D721Med (cell line): ENCODE measurements at regions not wholly inside any gene's neighbourhood (a gene's known extent, or its start where the extent isn't known, plus 50 kb on each side); places are given as distances from the start of the nearest gene placed in this dataset.

Experiments
- DNase-seq: peaks from one replicate; pipeline ENCODE4 v3.0.0; 2011; ENCODE audit warnings: low spot score; ENCODE audit not compliant: insufficient read length
- FAIRE-seq: peaks from 2 replicates; lab custom pipeline; 2011; peaks lifted over from hg19 to GRCh38; lab: Jason Lieb, UNC
- TF ChIP-seq, protein P1 (sequence below): IDR thresholded peaks from 2 replicates; pipeline ENCODE4 v1.5.1; 2012; ENCODE audit warnings: mild to moderate bottlenecking, control low read depth; ENCODE audit not compliant: insufficient read depth; ENCODE audit errors: missing control alignments

DNA sequence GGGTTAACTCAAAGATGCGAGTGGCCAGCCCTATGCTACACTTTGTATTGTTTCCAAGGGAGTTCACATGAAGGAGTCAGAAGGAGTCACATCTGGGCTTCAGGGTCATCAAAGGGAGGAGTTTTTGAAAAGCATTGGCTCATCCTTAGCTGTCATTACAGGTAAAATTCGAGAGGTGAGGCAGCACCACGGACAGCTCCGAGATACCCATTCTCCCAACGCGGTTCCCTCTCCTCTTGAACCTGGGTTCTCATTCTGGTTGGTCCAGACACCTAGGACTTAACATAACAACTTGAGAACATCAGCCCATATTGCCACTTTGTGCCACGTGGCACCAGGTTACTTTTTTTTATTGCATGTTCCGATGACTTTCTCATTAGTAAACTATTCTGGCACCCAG is 768.6 kb downstream of the NLGN4Y start:
- DNase-seq (no peak), FAIRE-seq (no peak)
- TF ChIP-seq, protein P1, sequence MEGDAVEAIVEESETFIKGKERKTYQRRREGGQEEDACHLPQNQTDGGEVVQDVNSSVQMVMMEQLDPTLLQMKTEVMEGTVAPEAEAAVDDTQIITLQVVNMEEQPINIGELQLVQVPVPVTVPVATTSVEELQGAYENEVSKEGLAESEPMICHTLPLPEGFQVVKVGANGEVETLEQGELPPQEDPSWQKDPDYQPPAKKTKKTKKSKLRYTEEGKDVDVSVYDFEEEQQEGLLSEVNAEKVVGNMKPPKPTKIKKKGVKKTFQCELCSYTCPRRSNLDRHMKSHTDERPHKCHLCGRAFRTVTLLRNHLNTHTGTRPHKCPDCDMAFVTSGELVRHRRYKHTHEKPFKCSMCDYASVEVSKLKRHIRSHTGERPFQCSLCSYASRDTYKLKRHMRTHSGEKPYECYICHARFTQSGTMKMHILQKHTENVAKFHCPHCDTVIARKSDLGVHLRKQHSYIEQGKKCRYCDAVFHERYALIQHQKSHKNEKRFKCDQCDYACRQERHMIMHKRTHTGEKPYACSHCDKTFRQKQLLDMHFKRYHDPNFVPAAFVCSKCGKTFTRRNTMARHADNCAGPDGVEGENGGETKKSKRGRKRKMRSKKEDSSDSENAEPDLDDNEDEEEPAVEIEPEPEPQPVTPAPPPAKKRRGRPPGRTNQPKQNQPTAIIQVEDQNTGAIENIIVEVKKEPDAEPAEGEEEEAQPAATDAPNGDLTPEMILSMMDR, result no peak

DNA sequence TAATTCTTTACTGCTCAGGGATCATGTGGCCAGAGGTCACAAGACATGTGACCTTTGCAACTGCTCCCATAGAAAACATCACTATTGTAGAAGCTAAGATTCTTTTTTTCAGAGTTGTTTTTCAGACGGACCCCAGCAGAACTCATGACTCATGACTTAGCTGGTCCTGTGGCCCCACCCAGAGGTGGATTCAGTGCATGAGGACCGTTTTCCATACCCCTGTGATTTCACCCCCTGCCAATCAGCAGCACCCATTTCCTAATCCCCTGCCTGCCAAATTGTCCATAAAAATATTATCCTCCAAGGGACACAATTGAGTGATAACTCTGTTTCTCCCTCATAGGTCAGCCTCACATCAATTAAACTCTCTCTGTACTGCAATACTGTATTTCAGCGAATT is 777.5 kb downstream of the NLGN4Y start:
- TF ChIP-seq, protein P1, result no peak
- FAIRE-seq, result no peak
- DNase-seq, result no peak

DNA sequence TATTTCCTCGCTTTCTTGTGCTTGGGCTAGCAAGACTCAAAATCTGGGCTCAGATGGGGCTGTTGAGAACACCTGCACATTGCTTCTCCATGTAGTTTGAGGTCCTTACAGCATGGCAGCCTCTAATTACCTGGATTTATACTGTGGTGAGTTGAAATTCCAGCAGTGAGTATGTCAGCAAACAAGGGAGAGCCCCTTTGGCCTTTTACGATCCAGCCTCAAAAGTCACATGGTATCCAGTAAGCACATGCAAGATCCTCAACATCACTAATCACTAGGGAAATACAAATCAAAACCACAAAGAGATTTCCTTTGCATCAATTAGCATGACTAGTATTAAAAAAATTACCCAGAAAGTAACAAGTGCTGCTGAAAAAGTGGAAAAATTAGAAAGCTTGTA is 787.8 kb downstream of the NLGN4Y start:
- DNase-seq (no peak), FAIRE-seq (no peak)
- TF ChIP-seq, protein P1, result no peak

DNA sequence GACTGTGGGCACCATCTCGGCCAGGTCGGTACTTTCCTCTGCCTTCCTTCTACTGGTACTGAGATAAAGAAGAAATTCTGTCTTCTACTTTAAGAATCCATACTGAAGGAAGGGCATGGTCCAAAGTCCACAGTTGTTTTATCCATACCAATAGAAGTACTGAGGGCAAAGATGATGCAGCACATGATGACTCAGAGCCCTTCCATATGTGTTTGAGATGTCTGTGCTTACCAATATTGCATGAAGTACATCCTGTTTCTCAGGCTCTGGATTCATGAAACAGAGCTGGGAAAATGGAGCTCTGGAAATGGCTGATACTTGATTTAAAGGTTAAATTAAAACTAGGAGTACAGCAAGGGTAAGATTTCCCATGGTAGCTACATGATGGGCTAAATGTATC is 799.9 kb downstream of the NLGN4Y start:
- DNase-seq, result no peak
- no peak for FAIRE-seq
- TF ChIP-seq, protein P1, result no peak

DNA sequence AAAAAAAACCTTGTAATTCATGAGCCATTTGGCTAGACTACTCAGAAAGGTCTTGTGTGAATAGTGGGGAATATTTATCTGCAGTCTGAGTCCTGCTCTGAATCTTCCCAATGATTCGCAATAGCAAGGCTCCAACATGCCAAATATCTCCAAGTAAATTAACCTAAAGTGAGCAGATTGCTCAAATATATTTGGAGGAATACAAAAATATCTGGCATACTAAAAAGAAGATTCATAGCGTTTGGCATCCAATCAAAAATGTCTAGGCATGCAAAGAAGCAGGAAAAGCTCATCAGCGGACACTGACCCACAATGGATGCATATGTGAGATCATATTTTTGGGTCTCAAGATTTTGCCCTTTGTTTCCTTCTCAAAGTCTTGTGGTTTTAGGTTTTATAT is 800.9 kb downstream of the NLGN4Y start:
- FAIRE-seq (no peak), DNase-seq (no peak)
- TF ChIP-seq, protein P1, result no peak

DNA sequence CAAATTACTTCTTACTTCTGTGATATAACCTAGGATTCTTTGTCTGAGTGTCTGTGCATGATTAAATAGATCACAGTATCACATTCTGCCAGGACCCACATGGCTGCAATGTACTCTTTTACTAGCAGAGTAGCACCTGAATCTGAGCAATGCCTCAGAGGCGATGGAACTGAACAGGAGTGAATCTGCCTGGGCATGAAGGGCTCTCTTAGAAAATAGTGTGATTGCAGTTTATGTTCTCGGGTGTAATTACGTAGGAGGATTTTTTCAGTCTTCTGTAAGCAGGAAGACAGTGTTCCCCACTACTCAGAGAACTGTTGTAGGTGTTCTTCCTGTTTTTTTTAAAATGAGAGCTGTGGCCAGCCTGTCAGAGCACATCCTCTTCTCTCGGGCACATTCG is 802.3 kb downstream of the NLGN4Y start:
- DNase-seq (no peak), FAIRE-seq (no peak)
- TF ChIP-seq, protein P1, result no peak

DNA sequence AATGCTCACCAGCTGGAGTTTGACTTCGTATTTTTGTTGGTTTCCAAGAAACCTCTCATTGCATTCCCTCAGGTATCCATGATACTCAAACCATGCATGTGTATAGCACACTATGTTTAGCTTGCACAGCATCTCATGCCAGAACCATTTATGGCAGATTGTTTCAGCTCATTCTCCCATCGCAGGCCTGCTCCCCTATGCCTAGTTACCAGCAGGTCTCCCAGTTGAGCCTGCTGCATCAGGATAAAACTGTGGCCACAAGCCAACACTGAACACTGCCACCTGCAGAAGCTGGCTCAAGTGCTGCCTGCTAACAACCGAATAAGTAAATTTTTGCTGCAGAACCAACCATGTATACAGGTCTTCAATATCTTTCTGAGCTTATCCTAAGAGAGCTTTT is 804.5 kb downstream of the NLGN4Y start:
- TF ChIP-seq, protein P1, result no peak
- no peak for FAIRE-seq

More for the DNA sequence above, 804.5 kb downstream of the NLGN4Y start:
- no peak for DNase-seq
